GM23338 (cell line): ENCODE measurements at regions not wholly inside any gene's neighbourhood (a gene's known extent, or its start where the extent isn't known, plus 50 kb on each side); places are given as distances from the start of the nearest gene placed in this dataset.

Experiments used
- ATAC-seq: fragments of 200-7000 bp; cut with Tn5 transposase; 3 replicates; pipeline ENCODE4 v1.9.1; 2020
- DNase-seq: peaks from one replicate; pipeline ENCODE4 v3.0.0-alpha.2; 2015; ENCODE audit warnings: low spot score
- H2AFZ ChIP-seq: fragments of 200-600 bp; sonication (generic); 2 replicates; pipeline ENCODE4 v1.8.0; 2016; ENCODE audit warnings: antibody characterized with exemption, mild to moderate bottlenecking, moderate library complexity
- H3F3A ChIP-seq: fragments of 200-600 bp; sonication (generic); replicated peaks from 2 replicates; pipeline ENCODE4 v1.8.0; 2017; ENCODE audit warnings: antibody characterized with exemption, mixed run types, low read depth
- H3K27ac ChIP-seq: fragments of 200-600 bp; sonication (generic); 2 replicates; pipeline ENCODE4 v1.6.1; 2016; ENCODE audit warnings: low read depth
- H3K27me3 ChIP-seq: fragments of 200-600 bp; sonication (generic); 2 replicates; pipeline ENCODE4 v1.8.0; 2016; ENCODE audit warnings: mild to moderate bottlenecking, mixed run types, moderate library complexity; ENCODE audit not compliant: insufficient read depth
- H3K36me3 ChIP-seq: fragments of 200-600 bp; sonication (generic); 2 replicates; pipeline ENCODE4 v1.8.0; 2016; ENCODE audit warnings: mild to moderate bottlenecking; ENCODE audit not compliant: insufficient read depth
- H3K4me1 ChIP-seq: fragments of 200-600 bp; sonication (generic); 2 replicates; pipeline ENCODE4 v1.8.0; 2016; ENCODE audit warnings: mild to moderate bottlenecking, moderate library complexity; ENCODE audit not compliant: insufficient read depth
- H3K4me2 ChIP-seq: fragments of 200-600 bp; sonication (generic); 2 replicates; pipeline ENCODE4 v1.7.1; 2017; ENCODE audit warnings: mixed run types
- H3K4me3 ChIP-seq: fragments of 200-600 bp; sonication (generic); 2 replicates; pipeline ENCODE4 v1.6.1; 2016; ENCODE audit warnings: mixed run types
- H3K79me2 ChIP-seq: fragments of 200-600 bp; sonication (generic); replicated peaks from 2 replicates; pipeline ENCODE4 v1.8.0; 2017; ENCODE audit warnings: mild to moderate bottlenecking; ENCODE audit not compliant: insufficient read depth
- H3K9me2 ChIP-seq: fragments of 200-600 bp; sonication (generic); 2 replicates; pipeline ENCODE4 v1.8.0; 2017; ENCODE audit not compliant: insufficient read depth
- H4K20me1 ChIP-seq: fragments of 200-600 bp; sonication (generic); replicated peaks from 2 replicates; pipeline ENCODE4 v1.8.0; 2017; ENCODE audit warnings: mild to moderate bottlenecking; ENCODE audit not compliant: insufficient read depth
- H3K27ac Mint-ChIP-seq: 2 replicates; pipeline ENCODE4 v1.8.0; 2020; ENCODE audit warnings: inconsistent platforms, mild to moderate bottlenecking, moderate library complexity, mixed read lengths
- H3K27me3 Mint-ChIP-seq: 3 replicates; pipeline ENCODE4 v1.8.0; 2022; ENCODE audit warnings: low read depth, mild to moderate bottlenecking, moderate library complexity, mixed read lengths, inconsistent platforms; ENCODE audit not compliant: insufficient read depth, poor library complexity
- H3K36me3 Mint-ChIP-seq: 3 replicates; pipeline ENCODE4 v1.8.0; 2021; ENCODE audit warnings: low read depth, mild to moderate bottlenecking, inconsistent platforms, moderate library complexity, mixed read lengths
- H3K4me1 Mint-ChIP-seq: 3 replicates; pipeline ENCODE4 v1.8.0; 2020; ENCODE audit warnings: mild to moderate bottlenecking, inconsistent platforms, mixed read lengths
- H3K4me3 Mint-ChIP-seq: 3 replicates; pipeline ENCODE4 v1.8.0; 2021; ENCODE audit warnings: moderate library complexity, mild to moderate bottlenecking, inconsistent platforms, mixed read lengths
- H3K9me3 Mint-ChIP-seq: 3 replicates; pipeline ENCODE4 v1.8.0; 2020; ENCODE audit warnings: moderate library complexity, mild to moderate bottlenecking, inconsistent platforms, mixed read lengths
- CREB1 ChIP-seq: fragments of 250-450 bp; sonication (Bioruptor Pico); IDR thresholded peaks from 2 replicates; pipeline ENCODE4 v1.5.0; 2020; ENCODE audit warnings: low read depth, mild to moderate bottlenecking, moderate library complexity
- CTCF ChIP-seq, 2 experiments: fragments of 200-600 bp in 1 of 2; sonication (generic) in 1 of 2; conservative IDR thresholded peaks; 2 replicates each; pipeline versions ENCODE4 v1.5.1 to v1.6.1; 2016 to 2017; ENCODE audit warnings: antibody characterized with exemption in 2 of 2, low read depth in 2 of 2, mild to moderate bottlenecking in 2 of 2, moderate library complexity in 1 of 2
- EZH2 ChIP-seq: fragments of 200-600 bp; sonication (generic); IDR thresholded peaks from one replicate; pipeline ENCODE4 v1.8.0; 2017; ENCODE audit warnings: antibody characterized with exemption, mild to moderate bottlenecking, low read depth; ENCODE audit not compliant: unreplicated experiment
- EZH2phosphoT487 ChIP-seq: fragments of 200-600 bp; sonication (generic); IDR thresholded peaks from one replicate; pipeline ENCODE4 v1.8.1; 2018; ENCODE audit warnings: antibody characterized with exemption; ENCODE audit not compliant: unreplicated experiment
- JUNB ChIP-seq: IDR thresholded peaks from one replicate; pipeline ENCODE4 v1.6.1; 2016; ENCODE audit warnings: antibody characterized with exemption; ENCODE audit not compliant: unreplicated experiment
- POLR2AphosphoS5 ChIP-seq: IDR thresholded peaks from 2 replicates; pipeline ENCODE4 v1.6.1; 2016; ENCODE audit warnings: antibody characterized with exemption, low read depth
- REST ChIP-seq: IDR thresholded peaks from one replicate; pipeline ENCODE4 v1.6.1; 2018; ENCODE audit warnings: antibody characterized with exemption; ENCODE audit not compliant: unreplicated experiment
- STAT1 ChIP-seq: IDR thresholded peaks from one replicate; pipeline ENCODE4 v1.6.1; 2016; ENCODE audit warnings: antibody characterized with exemption; ENCODE audit not compliant: unreplicated experiment
- ZNF114 ChIP-seq: fragments of 250-450 bp; sonication (Bioruptor Pico); IDR thresholded peaks from 2 replicates; pipeline ENCODE4 v1.5.0; 2020; ENCODE audit warnings: mild to moderate bottlenecking, moderate library complexity
- ZNF331 ChIP-seq: fragments of 250-450 bp; sonication (Bioruptor Pico); IDR thresholded peaks from 2 replicates; pipeline ENCODE4 v1.5.0; 2020; ENCODE audit warnings: low read depth, mild to moderate bottlenecking, moderate library complexity
- TF ChIP-seq, protein P1 (sequence below): IDR thresholded peaks from 2 replicates; pipeline ENCODE4 v1.6.1; 2016; ENCODE audit warnings: antibody characterized with exemption

- Histone ChIP-seq H3K9me2 (peaks cover 7% of the 10 kb centered on the region; the same call in 1 of the 2 replicates), H3K4me2 (no peak overlapping the region), H2AFZ (no peak overlapping the region), H3K4me1 (no peaks in the 10 kb centered on the region), H3K79me2 (no peaks in the 10 kb centered on the region), H3F3A (no peaks in the 10 kb centered on the region), H3K27me3 (no peaks in the 10 kb centered on the region), H3K36me3 (no peaks in the 10 kb centered on the region), H3K4me3 (no peak overlapping the region), H4K20me1 (no peaks in the 10 kb centered on the region), H3K27ac (no peak overlapping the region)
- peaks cover 9% of the 10 kb centered on the region; the same call in 2 of the 3 replicates for H3K4me1 Mint-ChIP-seq
- H3K36me3 Mint-ChIP-seq, result no peaks in the 10 kb centered on the region
- TF ChIP-seq POLR2AphosphoS5 (no peak), CREB1 (CRISPR knock-in tag) (no peak), REST (no peak), ZNF331 (CRISPR knock-in tag) (no peak), CTCF (conservative IDR thresholded peaks at IDR 0.05; ENCODE audit: low read depth in 2 of 2) (no peak), JUNB (no peak)
- TF ChIP-seq, protein P1, sequence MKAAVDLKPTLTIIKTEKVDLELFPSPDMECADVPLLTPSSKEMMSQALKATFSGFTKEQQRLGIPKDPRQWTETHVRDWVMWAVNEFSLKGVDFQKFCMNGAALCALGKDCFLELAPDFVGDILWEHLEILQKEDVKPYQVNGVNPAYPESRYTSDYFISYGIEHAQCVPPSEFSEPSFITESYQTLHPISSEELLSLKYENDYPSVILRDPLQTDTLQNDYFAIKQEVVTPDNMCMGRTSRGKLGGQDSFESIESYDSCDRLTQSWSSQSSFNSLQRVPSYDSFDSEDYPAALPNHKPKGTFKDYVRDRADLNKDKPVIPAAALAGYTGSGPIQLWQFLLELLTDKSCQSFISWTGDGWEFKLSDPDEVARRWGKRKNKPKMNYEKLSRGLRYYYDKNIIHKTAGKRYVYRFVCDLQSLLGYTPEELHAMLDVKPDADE, result no peak
- no peak for DNase-seq
- H3K9me3 Mint-ChIP-seq, result no peaks in the 10 kb centered on the region
- no peak overlapping the region; the same call in 1 of the 2 replicates for H3K27ac Mint-ChIP-seq
- H3K27me3 Mint-ChIP-seq, result peaks cover 5% of the 10 kb centered on the region
- no peak for ATAC-seq
- H3K4me3 Mint-ChIP-seq, result no peak overlapping the region
Observed at GRCh38 chr11:111019871-111020670, 225.5 kb upstream of the POU2AF2 start.

DNA sequence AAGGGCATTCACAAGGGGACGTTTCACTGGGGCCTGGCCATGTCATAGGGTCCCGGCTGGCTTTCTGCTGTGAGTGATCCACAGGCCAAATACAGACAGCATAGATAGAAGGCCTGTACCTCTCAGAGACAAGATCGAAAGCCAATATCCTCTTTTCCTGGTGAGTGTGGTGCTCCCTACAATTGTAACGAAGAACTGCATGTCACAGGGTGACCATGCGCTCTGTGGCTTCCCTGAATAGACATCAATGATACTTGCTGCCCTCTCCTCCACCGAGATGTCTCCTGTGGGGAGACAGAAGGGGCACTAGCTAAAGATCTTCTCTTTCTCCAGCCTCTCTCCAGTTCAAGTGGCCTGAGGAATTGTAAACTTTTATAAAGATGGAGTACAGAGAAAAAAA, 226.1 kb upstream of the POU2AF2 start:
- DNase-seq (no peak), ATAC-seq (no peak)
- Mint-ChIP-seq H3K4me1 (peaks cover 9% of the 10 kb centered on the region; the same call in 2 of the 3 replicates), H3K36me3 (no peaks in the 10 kb centered on the region), H3K9me3 (no peaks in the 10 kb centered on the region), H3K27ac (no peak overlapping the region), H3K4me3 (no peak overlapping the region), H3K27me3 (peaks cover 5% of the 10 kb centered on the region)
- Histone ChIP-seq H3K27ac (no peak overlapping the region), H3K27me3 (no peaks in the 10 kb centered on the region), H3F3A (no peaks in the 10 kb centered on the region), H3K4me1 (no peaks in the 10 kb centered on the region), H3K79me2 (no peaks in the 10 kb centered on the region), H4K20me1 (no peaks in the 10 kb centered on the region), H3K4me3 (no peak overlapping the region), H3K9me2 (peaks cover 6% of the 10 kb centered on the region; the same call in 1 of the 2 replicates), H2AFZ (no peak overlapping the region), H3K4me2 (no peak overlapping the region), H3K36me3 (no peaks in the 10 kb centered on the region)
- TF ChIP-seq STAT1, result no peak
- TF ChIP-seq CTCF (conservative IDR thresholded peaks at IDR 0.05; ENCODE audit: low read depth in 2 of 2), result no peak
- TF ChIP-seq EZH2, result no peak
- no peak for TF ChIP-seq EZH2phosphoT487
- TF ChIP-seq ZNF114 (CRISPR knock-in tag), result no peak
- no peak for TF ChIP-seq REST
